ENCODE measurements at regions not wholly inside any gene's neighbourhood (a gene's known extent, or its start where the extent isn't known, plus 50 kb on each side); places are given as distances from the start of the nearest gene placed in this dataset.

DNA sequence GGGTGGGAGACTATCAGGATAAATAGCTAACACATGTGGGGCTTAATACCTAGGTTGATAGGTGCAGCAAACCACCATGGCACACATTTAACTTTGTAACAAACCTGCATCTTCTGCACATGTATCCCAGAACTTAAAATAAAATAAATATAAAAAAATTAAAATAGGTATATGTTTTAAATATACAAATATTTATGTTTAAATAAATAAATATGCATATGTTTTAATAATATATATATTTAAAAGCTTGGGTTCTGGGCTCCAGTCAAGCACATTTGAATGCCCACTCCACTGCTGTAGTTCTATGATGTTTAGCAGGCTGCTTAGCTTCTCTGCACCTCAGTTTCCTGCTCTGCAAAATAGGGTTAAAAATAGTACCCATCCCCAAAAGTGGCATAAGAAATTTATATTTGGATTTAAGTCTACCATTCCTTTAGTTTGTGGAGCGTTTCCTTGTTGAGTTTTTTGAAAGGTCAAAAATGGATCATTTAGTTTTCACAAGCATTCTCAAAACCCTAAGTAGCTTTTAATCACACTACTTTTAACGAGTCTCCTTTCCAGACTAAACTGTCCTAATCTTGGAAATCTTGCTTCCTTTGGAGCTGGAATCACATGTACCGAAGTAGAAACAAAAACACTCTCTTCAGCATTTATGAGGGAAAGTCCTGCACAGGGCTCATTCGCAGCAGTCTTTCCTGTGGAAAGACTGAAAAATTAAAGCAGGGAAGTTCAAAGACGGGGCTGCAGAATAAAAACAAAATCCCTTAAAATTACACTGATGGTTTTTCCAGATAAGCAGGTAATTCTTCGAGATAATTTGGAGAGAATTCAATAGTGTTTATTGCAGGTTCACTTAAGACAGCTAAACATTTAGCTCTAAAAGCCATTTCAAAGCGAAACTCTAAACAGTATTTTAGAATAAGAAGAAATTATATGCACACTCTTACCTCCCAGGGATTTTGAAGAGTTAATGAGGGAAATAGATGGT is 111.7 kb upstream of the LYZL1 start:
- TF ChIP-seq, protein P1, sequence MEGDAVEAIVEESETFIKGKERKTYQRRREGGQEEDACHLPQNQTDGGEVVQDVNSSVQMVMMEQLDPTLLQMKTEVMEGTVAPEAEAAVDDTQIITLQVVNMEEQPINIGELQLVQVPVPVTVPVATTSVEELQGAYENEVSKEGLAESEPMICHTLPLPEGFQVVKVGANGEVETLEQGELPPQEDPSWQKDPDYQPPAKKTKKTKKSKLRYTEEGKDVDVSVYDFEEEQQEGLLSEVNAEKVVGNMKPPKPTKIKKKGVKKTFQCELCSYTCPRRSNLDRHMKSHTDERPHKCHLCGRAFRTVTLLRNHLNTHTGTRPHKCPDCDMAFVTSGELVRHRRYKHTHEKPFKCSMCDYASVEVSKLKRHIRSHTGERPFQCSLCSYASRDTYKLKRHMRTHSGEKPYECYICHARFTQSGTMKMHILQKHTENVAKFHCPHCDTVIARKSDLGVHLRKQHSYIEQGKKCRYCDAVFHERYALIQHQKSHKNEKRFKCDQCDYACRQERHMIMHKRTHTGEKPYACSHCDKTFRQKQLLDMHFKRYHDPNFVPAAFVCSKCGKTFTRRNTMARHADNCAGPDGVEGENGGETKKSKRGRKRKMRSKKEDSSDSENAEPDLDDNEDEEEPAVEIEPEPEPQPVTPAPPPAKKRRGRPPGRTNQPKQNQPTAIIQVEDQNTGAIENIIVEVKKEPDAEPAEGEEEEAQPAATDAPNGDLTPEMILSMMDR (IDR thresholded peaks at IDR 0.05; ENCODE audit: low read depth, low read length, missing control alignments) = no peak
- no peak for DNase-seq (ENCODE audit: low read depth)
- no peak overlapping the region for H3K4me3 ChIP-seq (ENCODE audit: low read depth, low read length)

DNA sequence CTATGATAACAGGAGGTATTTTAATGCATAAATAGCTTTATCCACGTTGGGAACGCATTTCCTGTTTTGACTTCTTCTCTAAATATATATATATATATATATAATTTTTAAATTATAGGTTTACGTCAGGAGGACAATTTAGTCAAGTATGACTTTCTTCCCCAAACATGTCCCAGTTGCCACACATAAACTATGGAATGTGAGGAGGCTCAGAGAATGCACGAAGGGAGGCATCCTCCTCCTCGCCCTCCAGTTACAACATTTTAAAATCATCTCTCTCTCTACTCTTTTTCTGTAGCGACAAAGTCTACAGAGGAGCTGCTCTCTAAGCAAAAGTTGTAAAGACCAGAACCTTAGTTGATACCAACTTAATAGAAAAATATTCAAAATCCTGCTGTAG is 106.9 kb upstream of the LYZL1 start:
- no peak for DNase-seq (ENCODE audit: low read depth)
- TF ChIP-seq, protein P1 (IDR thresholded peaks at IDR 0.05; ENCODE audit: low read depth, low read length, missing control alignments) = no peak
- H3K4me3 ChIP-seq (ENCODE audit: low read depth, low read length) = no peak overlapping the region

DNA sequence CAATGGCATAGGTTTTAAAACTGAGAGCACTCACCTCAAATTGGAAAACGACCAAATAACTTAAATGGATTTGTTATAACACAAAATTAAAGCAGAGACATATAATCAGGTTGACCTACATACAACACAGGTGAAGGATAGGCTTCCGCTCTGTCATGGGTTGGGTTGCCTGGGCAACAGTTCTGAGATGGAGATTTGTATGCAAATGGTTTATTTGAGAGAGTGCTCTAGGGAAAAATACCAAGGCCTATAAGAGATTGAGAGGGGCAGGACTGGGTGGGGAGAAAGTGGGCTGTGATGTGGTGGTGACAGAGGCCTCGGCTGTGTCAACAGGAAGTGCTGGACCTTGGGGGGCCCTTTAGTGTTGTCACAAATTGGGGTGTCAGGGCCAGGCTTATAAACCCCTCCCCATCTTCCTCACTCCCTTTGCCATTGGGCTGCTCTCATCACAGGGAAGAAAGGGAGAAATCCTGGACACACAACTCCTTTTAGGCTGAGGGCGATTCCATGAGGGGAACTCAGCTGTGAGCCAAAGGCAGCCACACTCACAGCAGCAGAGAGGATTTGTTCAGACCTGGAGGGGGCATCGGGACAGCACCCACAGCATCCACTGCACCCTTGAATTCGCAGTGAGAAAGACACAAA is 105.4 kb upstream of the LYZL1 start:
- H3K4me3 ChIP-seq (ENCODE audit: low read depth, low read length) = no peak overlapping the region
- TF ChIP-seq, protein P1 (IDR thresholded peaks at IDR 0.05; ENCODE audit: low read depth, low read length, missing control alignments) = no peak
- DNase-seq (ENCODE audit: low read depth) = no peak

DNA sequence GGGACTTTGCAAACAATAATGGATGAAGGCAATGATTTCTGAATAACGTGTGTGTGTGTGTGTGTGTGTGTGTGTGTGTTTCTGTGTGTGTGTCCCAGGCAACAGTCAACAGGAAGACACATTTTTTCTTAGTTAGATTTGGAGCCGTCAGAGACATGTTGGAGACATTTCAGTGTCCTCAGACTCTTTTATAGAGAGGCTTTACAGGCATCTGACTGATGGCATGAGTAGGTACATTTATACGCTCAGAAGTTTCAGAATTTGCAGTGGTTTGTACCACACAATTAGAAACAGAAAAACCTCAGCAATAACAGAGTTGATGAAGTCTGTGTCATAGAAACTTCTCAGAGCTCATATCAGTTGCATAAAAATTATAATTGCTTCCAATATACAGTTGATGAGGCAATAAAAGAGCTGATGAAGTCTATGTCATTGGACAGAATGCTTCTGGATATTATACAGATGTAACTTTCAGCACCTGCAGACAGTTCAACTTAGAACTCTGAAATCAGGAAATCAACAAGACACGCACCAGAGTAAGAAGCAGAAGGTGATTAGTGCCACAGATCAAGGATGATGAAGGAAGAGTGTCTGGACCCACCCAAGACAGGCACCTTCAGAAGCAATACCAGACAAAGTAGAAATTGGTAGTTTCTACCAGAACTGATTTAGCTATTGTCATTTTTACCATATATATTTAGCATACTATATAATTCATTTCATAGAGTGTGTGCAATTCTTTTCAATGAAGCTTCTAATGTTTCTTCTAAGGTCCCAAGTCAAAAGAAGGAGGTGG is 104.5 kb upstream of the LYZL1 start:
- no peak overlapping the region for H3K4me3 ChIP-seq (ENCODE audit: low read depth, low read length)
- no peak for DNase-seq (ENCODE audit: low read depth)
- TF ChIP-seq, protein P1 (IDR thresholded peaks at IDR 0.05; ENCODE audit: low read depth, low read length, missing control alignments) = no peak

DNA sequence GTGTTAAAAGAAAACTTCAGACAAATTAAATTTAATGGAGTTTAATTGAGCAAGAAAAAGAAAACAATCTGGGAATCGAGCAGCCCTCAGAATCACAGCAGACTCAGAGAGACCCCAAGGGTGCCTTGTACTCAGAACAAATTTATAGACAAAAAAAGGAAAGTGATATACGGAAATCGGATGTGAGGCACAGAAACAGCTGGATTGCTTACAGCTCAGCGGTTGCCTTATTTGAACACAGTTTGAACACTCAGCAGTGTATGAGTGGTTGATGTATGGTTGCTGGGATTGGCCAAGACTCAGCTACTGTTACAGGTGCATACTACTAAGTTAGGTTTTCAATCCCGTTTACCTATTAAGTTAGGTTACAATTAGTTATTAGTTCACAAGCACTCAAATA is 103.8 kb upstream of the LYZL1 start:
- H3K4me3 ChIP-seq (ENCODE audit: low read depth, low read length) = no peak overlapping the region
- TF ChIP-seq, protein P1 (IDR thresholded peaks at IDR 0.05; ENCODE audit: low read depth, low read length, missing control alignments) = no peak

DNA sequence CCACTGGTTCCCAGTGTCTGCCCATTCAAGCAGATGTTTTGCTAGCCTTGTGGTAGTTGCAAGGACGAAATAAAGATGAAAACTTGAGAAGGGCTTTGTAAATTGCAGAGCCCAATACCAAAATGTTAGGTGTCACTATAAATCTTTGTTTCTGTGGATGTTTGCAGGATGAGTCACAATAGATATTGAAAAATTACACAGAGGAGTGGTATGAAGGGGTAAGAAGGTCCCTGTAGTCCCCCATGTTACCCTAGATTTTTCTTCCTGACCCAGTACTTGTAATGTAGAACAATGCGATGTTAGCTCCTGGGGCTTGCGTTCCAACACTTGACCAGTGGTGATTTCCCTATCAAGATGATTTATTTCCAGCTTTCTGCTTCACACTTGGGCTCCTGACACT is 102.6 kb upstream of the LYZL1 start:
- DNase-seq (ENCODE audit: low read depth) = no peak
- H3K4me3 ChIP-seq (ENCODE audit: low read depth, low read length) = no peak overlapping the region
- TF ChIP-seq, protein P1 (IDR thresholded peaks at IDR 0.05; ENCODE audit: low read depth, low read length, missing control alignments) = no peak

More for the DNA sequence above, 103.8 kb upstream of the LYZL1 start:
- no peak for DNase-seq (ENCODE audit: low read depth)
